Heart right ventricle (tissue), 16 donors: ENCODE measurements at regions not wholly inside any gene's neighbourhood (a gene's known extent, or its start where the extent isn't known, plus 50 kb on each side); places are given as distances from the start of the nearest gene placed in this dataset.

ENCODE experiments used
- ATAC-seq, 8 donors: fragments of 200-7000 bp; cut with Tn5 transposase; one replicate each; pipeline ENCODE4 v1.9.1; 2020; ENCODE audit warnings: mild to moderate bottlenecking in 8 of 8, moderate library complexity in 8 of 8, moderate number of reproducible peaks in 1 of 8
- DNase-seq, 2 donors: peaks; one replicate each; pipeline ENCODE4 v3.0.0-alpha.2; 2020
- H3K27ac ChIP-seq, 10 donors: fragments of 200-600 bp; sonication (generic) in 2 of 10; one replicate each; pipeline versions ENCODE4 v1.5.0 to v1.8.0; 2020 to 2022; ENCODE audit warnings: mild to moderate bottlenecking in 3 of 10
- H3K27me3 ChIP-seq, 7 donors: fragments of 200-600 bp; one replicate each; pipeline ENCODE4 v1.8.0; 2021 to 2022; ENCODE audit warnings: mild to moderate bottlenecking in 2 of 7
- H3K36me3 ChIP-seq, 9 donors: fragments of 200-600 bp; sonication (generic) in 1 of 9; one replicate each; pipeline versions ENCODE4 v1.5.0 to v1.8.0; 2020 to 2022; ENCODE audit warnings: mild to moderate bottlenecking in 2 of 9
- H3K4me1 ChIP-seq, 9 donors: fragments of 200-600 bp; sonication (generic) in 1 of 9; one replicate each; pipeline versions ENCODE4 v1.5.0 to v1.8.0; 2020 to 2022; ENCODE audit warnings: mild to moderate bottlenecking in 4 of 9
- H3K4me3 ChIP-seq, 10 donors: fragments of 200-600 bp; sonication (generic) in 2 of 10; one replicate each; pipeline versions ENCODE4 v1.5.0 to v1.8.0; 2020 to 2022; ENCODE audit warnings: mild to moderate bottlenecking in 7 of 10, moderate library complexity in 2 of 10
- H3K9me3 ChIP-seq, 11 donors: fragments of 200-600 bp in 10 of 11; sonication (generic) in 2 of 11; one replicate each; pipeline versions ENCODE4 v1.5.0 to v1.8.0; 2013 to 2022; ENCODE audit warnings: mild to moderate bottlenecking in 2 of 11, control low read depth in 1 of 11, moderate library complexity in 1 of 11
- WGBS, 2 donors: extraction: QIAGEN DNeasy Blood & Tissue Kit; methylation state at CpG; one replicate each; pipeline ENCODE4 v1.1.7; 2013; ENCODE audit warnings: inconsistent platforms in 1 of 2; 5-methylcytosine and 5-hydroxymethylcytosine counted together
- intact Hi-C, 10 donors: fragments of 100-400 bp; cut with DNase I; formaldehyde crosslinking; loops; one replicate each; pipeline versions ENCODE4 v1.11.1 to v1.14.2; 2022
- TF ChIP-seq, protein P1 (sequence below), 9 donors: fragments of 200-600 bp; sonication (generic) in 2 of 9; IDR thresholded peaks; one replicate each; pipeline versions ENCODE4 v1.5.0 to v1.8.0; 2021 to 2022; ENCODE audit warnings: antibody characterized with exemption in 9 of 9, mild to moderate bottlenecking in 5 of 9, moderate library complexity in 1 of 9
- donor health status: Arrhythmogenic right ventricular cardiomyopathy.
- donor health status: ischemic (EF 13 %, LVEDD 7.1; RV severe dilation, severe dysfunction).
- donor health status: healthy with polysubstance abuse.
- donor health status: DM: no; HTN: yes; CAD: no.
- donor health status: DM: no; HTN: no; CAD: no.
- donor health status: ischemic (EF 25% LVEDD 6.9; RV normal size, moderate dysfunction).
- donor health status: ischemic (EF 25% LVEDD 5.7; RV mildly dilated, moderate dysfunction).
- donor health status: healthy.
- donor health status: DM: yes; HTN: yes; CAD: no.
- donor health status: Ischemic cardiomyopathy.
- donor health status: ischemic (EF 35%, LVEDD 5.7; RV mildly dilated, moderate dysfunction).
- donor health status: nonischemic (EF 11% LVEDD 7.7; RV severe dilation, severe dysfunction).
- donor health status: DM: yes; HTN: yes; CAD: no.
- donor health status: PGD.
- donor health status: ischemic (EF 29% LVEDD 5.4; RV normal size, mild dysfunction).
- donor health status: nonischemic (EF 23%, LVEDD 6.1; RV moderate dilation, normal function).

DNA sequence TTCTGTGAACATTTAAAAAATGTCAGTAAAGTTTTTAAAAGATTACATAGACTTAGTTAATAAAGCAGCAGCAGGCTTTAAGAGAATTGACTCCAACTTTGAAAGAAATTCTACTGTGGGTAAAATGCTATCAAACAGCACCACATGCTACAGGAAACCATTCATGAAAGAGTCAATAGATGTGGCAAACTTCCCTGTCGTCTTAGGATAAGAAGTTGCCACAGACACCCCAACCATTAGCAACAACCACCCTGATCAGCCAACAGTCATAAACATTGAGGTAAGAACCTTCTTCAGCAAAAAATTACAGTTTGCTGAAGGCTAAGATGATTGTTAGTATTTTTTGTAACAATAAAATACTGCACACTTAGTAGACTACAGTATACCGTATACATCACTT, 278.2 kb downstream of the CSNK1G3 start:
- TF ChIP-seq, protein P1, sequence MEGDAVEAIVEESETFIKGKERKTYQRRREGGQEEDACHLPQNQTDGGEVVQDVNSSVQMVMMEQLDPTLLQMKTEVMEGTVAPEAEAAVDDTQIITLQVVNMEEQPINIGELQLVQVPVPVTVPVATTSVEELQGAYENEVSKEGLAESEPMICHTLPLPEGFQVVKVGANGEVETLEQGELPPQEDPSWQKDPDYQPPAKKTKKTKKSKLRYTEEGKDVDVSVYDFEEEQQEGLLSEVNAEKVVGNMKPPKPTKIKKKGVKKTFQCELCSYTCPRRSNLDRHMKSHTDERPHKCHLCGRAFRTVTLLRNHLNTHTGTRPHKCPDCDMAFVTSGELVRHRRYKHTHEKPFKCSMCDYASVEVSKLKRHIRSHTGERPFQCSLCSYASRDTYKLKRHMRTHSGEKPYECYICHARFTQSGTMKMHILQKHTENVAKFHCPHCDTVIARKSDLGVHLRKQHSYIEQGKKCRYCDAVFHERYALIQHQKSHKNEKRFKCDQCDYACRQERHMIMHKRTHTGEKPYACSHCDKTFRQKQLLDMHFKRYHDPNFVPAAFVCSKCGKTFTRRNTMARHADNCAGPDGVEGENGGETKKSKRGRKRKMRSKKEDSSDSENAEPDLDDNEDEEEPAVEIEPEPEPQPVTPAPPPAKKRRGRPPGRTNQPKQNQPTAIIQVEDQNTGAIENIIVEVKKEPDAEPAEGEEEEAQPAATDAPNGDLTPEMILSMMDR (IDR thresholded peaks at IDR 0.05) = no peak
- H3K36me3 ChIP-seq = no peaks in the 10 kb centered on the region
- WGBS, 2 donors = 83 to 91% methylated on average over 2 of the region's 2 CpGs
- peaks cover 0 to 16% (median 0%) of the 10 kb centered on the region in 9 donors for H3K4me1 ChIP-seq
- peaks cover 0 to 30% (median 14%) of the 10 kb centered on the region in 11 donors for H3K9me3 ChIP-seq
- no peak overlapping the region for H3K4me3 ChIP-seq
- DNase-seq (no peak), ATAC-seq (no peak)
- no peak overlapping the region for H3K27ac ChIP-seq
- intact Hi-C loops = loop anchor here in 1 of 10 donors (5.0 kb wide), 1 partner anchor 917 kb away; no protein-coding TSS in a partner anchor
- no peaks in the 10 kb centered on the region for H3K27me3 ChIP-seq

DNA sequence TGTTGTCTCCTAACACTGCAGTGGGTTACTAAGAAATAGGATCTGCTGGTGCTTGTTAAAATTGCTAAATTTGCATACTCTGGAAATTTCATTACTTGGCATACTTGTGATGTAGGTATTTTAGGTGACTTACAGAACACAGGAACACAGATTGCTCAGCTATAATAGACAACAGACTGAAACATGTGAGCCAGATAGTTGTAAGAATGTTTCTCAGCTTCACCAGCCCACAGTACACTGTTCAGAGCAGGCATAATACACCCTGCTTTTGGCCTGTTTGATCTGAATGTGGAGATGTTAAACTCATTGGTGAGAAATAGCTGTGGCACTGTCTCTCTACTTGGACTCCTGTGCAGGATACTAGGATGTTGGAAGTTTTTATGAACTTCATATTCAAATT, 275.7 kb downstream of the CSNK1G3 start:
- no peaks in the 10 kb centered on the region for H3K27me3 ChIP-seq
- peaks cover 0 to 30% (median 14%) of the 10 kb centered on the region in 11 donors for H3K9me3 ChIP-seq
- no peaks in the 10 kb centered on the region for H3K36me3 ChIP-seq
- peak in 2 of 8 donors; percentile 12 to 60 for ATAC-seq
- TF ChIP-seq, protein P1 (IDR thresholded peaks at IDR 0.05) = no peak
- H3K27ac ChIP-seq = no peak overlapping the region
- intact Hi-C loops = no loop called here
- H3K4me1 ChIP-seq = peaks cover 0 to 22% (median 2%) of the 10 kb centered on the region in 9 donors
- DNase-seq = no peak
- no peak overlapping the region for H3K4me3 ChIP-seq

DNA sequence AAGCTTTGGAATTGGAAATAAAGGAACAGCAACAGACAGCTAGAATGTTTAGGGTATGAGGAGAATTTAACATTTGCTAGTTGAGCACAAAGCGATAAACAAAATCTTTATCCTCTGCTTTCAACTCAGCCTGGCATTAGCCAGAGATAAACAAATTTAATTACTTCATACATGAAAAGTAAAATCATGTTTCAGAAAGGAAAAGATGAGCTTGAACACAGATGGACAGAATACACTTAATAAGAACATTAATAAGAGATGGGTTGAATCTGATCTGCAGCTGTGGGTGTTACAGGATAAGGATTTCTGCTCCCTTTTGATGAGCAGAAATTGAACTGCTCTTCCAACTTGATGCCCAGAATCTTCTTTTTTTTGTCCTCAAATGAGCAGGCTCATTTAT, 275.2 kb downstream of the CSNK1G3 start:
- intact Hi-C loops = no loop called here
- Histone ChIP-seq H3K9me3 (peaks cover 0 to 30% (median 14%) of the 10 kb centered on the region in 11 donors), H3K4me1 (peaks cover 0 to 22% (median 2%) of the 10 kb centered on the region in 9 donors), H3K4me3 (no peak overlapping the region), H3K27me3 (no peaks in the 10 kb centered on the region), H3K27ac (no peak overlapping the region), H3K36me3 (no peaks in the 10 kb centered on the region)
- TF ChIP-seq, protein P1 (IDR thresholded peaks at IDR 0.05) = no peak
- DNase-seq = no peak
- 100% methylated on average over 1 of the region's 1 CpG for WGBS, 2 donors
- ATAC-seq = no peak

DNA sequence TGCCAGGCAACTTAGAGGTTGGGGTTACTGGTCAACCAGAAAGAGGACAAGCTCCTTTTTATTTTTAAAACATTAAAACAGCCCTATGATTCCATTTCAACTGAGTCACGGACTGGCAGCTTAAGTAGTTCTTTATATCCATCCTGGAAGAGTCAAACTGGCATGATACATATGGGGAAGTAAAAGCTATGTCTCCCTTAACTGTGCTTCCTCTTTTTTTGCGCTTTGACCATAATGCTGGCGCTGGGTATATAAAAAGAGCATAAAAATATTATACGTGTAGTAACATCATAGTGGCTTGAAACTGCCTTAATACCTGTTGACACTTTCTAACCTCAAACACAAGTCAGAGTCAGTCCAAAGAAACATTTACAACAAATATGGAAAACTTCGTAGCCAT, 274.4 kb downstream of the CSNK1G3 start:
- Histone ChIP-seq H3K9me3 (peaks cover 0 to 30% (median 14%) of the 10 kb centered on the region in 11 donors), H3K4me1 (peaks cover 0 to 22% (median 2%) of the 10 kb centered on the region in 9 donors), H3K27ac (no peak overlapping the region), H3K4me3 (no peak overlapping the region), H3K27me3 (no peaks in the 10 kb centered on the region), H3K36me3 (no peaks in the 10 kb centered on the region)
- no peak for DNase-seq
- 88 to 95% methylated on average over 5 of the region's 5 CpGs for WGBS, 2 donors
- intact Hi-C loops = no loop called here
- no peak for ATAC-seq
- TF ChIP-seq, protein P1 (IDR thresholded peaks at IDR 0.05) = no peak
